GM21515 (cell line): ENCODE measurements at regions not wholly inside any gene's neighbourhood (a gene's known extent, or its start where the extent isn't known, plus 50 kb on each side); places are given as distances from the start of the nearest gene placed in this dataset.

Experiments
- ATAC-seq: cut with Tn5 transposase; IDR thresholded peaks from one replicate; pipeline ENCODE4 v1.9.1; 2021; ENCODE audit not compliant: unreplicated experiment

DNA sequence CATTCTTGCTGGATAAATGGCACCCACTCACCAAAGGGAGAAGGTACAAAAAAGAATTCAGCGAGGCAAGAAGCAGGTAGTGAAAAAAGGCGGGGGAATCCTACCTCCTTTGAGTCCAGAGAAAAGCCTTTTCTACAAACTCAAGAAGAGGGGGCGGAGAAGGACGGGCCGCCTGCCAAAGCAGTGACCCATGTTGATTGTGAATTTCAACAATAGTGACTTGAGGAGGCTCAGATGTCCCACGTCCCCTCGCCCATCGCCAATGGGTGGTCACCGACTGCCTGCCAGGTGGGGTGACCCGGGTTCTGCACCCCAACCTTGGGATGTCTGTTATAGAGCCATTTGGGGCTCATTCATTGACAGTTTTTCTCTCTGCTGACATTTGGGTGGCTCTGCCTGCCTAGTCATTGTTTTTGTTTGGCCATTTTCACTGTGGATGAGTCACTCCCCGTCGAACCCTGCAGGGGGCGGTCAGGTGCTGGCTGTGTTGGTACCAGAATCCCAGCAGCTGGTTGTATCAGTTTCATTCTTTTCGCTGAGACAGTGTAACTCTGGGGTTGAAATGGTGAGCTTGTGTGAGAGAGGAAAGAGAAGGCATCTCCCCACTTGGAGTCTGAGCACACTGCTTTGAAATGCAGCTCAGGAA is 163.4 kb upstream of the NCAM1 start:
- peak; percentile 81 for ATAC-seq

DNA sequence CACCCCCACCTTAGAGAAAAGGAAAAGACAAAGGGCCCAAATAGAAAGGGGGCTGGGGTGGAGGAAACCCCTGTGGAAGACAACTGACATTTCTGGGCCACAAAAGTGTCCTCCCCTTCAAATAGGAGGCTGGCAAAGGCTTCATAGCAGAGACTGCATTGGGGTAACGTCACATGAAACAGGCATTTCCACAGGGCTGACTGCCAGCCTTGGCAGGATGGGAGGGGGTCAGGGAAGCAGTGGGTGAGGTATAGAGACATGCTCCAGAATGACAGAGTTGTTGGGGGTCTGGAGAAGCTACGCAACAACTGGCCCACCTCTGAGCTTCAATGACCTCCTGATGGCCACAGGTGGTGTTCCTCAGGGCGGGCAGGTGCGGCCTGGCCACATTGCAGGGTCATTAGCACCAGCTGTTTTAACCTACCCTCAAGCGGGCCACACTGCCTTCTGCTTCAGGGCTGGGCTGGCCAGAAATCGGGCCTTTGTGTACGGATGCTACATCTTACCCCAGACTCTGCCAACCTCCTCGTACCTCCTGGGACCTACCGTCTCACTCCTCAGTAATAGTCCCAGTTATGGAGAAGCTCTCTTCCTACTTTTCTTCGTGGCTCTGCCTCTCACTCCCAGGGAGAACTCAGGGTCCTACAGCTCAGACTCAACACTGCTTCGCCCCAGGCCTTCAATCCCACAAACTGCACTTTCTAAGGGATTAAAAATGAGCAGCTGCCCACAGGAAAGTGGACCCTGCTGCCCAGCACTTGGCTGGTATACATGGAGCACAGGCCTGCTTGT is 160.0 kb upstream of the NCAM1 start:
- ATAC-seq = no peak

DNA sequence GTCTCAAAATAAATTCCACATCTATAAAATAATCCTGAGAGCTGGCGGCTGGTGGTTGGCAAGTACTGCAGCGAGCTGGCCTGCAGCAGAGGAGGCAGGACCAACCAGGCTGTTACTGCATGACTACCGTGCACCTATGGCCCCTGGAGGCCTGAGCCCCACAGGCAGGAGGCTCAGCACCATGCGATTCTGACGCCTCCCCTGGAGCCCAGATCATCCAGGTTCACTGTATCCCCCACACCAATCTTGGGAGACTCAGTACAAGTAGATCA is 159.5 kb upstream of the NCAM1 start:
- ATAC-seq = no peak

DNA sequence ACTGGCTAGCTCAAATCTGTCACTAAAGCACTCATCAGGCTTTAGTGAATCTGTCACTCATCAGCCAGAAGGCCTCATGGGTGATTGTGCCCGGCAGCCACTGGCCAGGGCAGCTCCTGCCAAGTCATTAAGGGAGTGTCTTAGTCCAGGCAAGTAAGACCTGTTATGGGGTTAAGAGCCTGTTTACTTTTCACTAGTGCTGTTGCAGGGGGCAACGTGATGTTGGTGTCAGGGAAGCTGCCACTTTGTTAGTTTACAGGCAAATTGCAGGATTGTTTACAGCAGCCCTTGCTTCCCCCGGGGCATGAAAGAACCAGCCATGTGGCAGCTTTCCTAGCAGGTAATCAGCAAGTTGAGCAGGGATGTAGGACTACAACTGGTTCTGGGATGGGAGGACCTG is 155.6 kb upstream of the NCAM1 start:
- no peak for ATAC-seq

DNA sequence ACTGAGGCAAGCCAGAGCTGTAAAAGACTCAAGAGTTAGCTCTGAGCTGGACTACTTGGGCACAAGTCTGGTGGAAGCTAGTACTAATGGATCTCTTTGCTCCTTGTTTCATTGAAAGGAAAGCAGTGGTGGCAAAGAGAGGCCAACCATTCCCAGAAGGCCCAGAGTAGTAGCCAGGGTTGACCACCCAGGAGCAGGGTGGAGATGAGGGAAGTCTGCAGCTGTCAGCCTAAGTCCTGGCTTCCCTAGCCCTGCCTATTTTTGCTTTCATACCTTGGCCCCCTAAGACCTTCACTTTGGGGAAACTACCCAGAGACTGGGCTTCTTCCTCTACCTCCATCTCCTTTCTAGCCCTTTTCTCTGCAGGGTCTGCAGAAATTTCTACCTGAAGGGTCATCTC is 155.0 kb upstream of the NCAM1 start:
- ATAC-seq = no peak

DNA sequence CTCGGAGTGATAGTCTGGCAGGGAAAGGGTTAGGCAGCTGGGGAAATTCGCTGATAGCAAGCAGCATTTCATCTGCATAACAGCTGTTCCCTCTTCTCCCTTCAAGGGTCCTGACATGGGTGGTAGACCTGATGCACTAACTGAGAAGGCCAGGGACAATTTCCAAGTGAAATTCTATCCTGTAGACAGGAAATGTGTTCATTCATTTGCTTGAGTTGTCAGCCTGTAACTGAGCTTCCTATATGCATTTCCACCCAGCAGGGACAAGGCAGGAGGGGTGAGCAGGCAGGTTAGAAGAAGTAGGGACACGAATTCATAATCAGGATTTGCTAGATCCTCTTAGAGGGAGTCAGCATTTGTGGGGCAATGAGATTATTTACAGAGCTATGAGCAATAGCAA is 154.3 kb upstream of the NCAM1 start:
- no peak for ATAC-seq

DNA sequence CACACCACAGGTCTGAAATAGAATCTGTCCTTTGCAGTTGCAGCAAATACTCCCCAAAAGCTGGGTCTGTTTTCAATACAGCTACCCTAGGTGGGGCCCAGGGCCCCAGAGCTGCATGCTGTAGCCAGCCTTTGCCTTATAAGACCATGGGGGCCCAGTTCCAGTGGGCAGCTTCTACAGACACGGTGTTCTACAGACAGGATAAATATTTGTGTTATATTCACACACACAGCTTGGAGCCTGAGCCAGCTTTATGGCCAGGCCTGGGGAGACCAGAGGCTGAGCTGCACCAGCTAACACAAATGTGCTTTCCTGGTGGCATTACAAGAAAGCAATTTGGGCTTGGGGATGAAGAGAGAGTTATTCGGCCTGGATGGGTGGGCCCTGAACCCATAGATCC is 151.8 kb upstream of the NCAM1 start:
- no peak for ATAC-seq

DNA sequence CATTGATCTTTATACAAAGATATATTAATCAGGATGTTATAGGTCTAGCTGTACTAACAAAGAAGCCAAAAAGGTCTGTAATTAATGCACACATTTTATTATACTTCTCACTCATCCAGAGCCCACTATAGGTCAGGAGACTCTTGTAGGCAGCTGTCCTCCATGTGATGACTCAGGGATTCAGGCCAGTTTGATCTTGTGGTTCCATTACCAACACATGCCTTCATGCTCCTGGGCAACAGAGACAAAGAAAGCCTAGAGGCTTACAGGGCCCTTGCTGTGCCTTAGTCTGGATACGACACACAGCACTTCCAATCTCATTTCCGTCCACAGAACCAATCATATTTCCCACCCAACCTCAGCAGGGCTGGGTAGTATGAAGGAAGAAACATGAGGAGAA is 150.3 kb upstream of the NCAM1 start:
- no peak for ATAC-seq

DNA sequence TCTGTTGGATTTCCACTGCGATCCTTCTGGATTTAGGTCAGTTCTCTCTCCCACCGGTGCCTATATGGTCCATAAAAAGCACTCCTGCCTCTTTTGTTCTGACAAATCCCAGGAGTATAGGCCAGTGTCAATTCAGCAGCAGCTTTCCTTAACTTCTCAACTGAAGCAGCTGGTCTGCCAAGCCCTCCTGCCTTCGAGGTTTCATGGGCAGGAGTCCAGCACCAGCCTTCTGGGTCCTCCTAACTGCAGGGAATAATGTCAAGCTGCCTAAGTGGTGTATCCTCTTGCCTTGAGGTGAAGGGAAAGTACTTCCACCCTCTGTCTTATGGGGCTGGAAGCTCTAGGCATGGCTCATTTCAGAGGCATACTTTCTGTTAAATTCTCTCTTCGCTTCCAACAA is 149.4 kb upstream of the NCAM1 start:
- ATAC-seq = no peak

DNA sequence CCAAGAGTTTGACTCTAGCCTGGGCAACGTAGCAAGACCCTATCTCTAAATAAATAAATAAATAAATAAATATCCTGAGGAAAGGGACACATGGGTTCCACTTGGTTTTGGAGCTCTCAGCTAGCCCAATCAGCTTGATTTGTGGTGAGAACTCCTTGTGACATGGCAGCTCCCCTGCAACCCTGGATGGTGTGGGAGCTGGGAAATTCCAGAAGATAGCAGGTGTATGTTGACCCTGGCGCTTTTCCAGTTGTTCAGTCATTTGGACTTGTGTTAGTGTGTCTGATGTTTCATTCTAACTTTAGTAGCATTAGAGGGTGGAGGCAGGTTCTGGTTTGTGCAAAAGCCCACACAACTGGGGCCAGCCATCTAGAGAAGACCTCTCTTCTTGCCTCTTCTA is 148.5 kb upstream of the NCAM1 start:
- ATAC-seq = no peak

DNA sequence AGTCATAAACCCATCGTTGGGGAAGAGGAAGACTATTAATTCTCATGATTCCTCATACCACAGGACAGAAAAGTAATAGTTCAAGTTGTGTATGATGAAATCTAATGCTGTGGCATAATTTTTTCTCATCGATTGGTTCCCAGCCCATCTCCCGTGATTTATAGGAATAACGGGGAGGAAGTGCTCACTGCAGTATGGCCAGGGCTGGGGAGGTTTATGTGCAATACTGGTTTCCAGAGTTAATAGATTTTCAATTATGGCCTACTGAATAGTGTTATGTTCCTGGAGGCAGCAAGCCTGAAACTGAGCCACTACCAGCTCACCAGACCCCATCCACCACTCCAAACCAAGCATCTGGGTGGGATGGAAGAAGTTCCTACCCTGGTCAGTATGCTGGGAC is 147.1 kb upstream of the NCAM1 start:
- ATAC-seq = no peak

DNA sequence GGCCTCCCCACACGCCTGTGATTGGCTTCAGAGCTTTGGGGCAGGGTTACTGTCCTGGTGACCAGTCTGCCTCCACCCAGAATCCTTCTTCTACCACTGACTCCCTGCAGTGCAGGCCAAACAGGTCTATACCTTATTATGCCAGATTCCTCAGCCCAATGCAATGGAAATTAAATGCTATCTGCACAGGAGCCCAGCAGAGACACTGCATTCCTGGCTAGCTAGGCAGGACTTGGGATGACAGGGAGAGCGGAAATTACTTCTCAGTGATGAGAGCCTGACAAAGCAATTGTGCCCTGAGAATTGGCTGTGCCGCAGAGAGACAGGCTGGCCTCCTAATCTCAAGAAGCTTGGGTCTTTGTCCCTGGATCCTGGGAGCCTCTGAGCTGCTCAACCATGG is 143.8 kb upstream of the NCAM1 start:
- ATAC-seq = no peak

DNA sequence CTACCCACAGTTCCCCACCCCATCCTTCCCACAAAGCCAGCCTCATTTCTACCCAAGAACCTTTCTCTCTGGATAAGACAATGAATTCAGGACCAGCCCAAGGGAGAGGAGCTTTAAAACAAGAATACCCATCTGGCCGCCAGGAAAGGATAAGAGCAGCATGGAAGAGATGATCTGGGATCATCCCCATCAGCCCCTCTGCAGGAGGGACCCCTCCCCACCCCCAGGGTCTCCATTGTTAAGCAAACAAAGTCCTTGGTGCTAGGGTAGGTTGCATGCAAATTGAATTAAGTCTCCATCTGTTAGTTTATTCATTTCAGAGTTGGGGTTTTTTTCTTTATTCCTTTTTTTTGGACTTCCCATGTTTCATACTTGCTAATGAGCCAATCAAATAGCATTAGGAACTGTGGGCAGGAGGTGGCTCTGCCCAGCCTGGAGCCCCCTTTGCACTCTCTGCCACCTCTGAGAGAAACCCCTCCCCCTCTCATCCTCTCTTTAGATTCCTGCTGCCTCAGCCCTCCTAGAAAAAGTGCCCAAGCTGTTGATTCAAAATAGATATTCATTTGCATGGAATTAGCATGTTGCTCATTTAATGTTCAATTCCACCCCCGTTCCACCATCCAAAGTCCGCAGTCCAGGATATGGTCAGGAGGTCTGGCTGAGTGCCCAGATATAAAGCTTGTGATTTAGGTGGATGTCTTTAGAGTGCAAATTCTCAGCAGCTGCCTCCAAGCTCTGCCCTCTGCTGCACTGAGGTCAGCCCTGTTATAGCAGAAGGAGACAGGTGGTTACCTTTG is 138.5 kb upstream of the NCAM1 start:
- ATAC-seq = no peak

DNA sequence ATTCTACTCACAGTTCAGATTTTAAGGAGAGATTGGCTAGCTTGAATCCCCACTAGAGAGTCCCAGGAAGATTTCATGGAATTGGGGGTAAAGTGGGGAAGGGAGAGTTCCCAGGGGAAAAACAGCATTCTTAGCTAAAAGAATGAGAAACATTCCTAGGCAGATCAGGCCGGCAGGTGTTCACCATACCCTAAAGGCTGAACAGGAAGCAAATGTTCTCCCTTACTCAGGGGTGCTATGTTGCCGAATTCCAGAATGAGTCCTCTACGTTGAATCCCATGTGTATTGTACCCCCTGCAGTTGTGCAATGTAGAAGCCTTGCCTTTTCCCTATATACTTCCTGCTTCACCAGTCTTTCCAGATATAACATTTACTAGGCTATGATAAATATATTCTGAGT is 135.2 kb upstream of the NCAM1 start:
- no peak for ATAC-seq

DNA sequence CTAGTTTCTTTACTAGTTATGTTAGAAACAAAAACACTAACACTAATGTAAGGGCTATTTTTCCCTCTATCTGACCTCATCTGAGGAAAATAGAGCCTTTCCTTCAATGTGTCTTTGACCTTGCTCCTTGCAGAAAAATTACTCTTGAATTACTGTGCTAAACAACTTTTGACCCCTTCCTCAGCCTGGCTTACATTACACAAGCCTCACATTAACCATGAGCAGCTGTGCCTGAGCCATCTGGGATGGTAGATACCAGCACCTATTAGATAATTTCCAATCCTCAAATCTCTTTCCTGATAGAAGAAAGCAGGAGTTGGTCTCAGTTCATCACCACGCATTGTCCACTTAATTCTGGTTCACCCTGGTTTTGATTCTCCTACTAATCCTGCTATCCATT is 134.4 kb upstream of the NCAM1 start:
- no peak for ATAC-seq

DNA sequence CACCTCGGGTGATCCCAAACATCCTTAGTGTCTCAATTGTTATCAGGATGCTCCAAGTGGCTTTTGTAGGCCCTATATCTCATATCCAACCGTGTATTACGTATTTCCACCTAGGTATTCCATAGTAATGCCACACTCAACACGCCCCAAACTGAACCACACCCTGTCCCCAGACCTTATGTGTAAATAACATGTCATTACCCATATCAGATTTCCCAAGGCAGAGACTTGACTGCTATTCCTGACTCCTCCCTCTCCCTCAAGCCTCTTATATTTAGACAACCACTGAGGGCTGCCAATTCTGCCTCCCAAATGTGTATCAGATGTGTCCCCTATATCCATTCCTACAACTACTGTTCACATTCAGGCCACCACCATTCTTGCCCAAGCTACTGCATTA is 132.8 kb upstream of the NCAM1 start:
- no peak for ATAC-seq

DNA sequence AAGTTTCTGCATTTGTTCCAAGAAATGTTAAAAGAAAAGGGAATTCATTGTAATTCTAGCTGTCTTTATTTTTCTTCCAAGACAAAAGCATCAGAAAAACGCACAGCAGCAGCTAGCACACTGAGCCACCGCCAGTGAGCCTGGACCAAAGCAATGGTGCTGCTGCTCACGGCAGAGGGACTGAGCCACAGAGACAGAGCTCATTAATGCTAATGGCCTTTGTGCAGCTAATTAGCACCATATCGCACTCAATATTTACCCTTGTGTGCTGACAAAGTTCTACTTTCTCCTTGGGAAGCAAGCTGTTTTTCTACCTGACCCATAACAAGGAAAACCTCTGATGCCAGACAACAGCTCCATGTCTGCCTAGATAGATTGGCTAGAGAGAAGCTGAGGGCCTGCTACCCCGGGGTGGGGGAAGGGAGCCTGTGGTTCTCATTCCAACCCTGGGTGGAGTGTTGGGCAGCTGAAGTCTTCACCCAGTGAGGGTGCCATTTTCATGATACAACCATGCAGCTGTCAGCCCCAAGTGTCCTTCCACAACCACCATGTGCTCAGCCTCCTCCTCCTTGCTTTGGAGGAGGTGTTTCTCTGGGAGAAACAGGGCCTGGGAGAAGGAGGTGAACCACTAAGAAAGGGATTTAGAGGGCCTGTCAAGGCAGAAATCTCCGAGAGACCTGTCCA is 131.1 kb upstream of the NCAM1 start:
- ATAC-seq = no peak

DNA sequence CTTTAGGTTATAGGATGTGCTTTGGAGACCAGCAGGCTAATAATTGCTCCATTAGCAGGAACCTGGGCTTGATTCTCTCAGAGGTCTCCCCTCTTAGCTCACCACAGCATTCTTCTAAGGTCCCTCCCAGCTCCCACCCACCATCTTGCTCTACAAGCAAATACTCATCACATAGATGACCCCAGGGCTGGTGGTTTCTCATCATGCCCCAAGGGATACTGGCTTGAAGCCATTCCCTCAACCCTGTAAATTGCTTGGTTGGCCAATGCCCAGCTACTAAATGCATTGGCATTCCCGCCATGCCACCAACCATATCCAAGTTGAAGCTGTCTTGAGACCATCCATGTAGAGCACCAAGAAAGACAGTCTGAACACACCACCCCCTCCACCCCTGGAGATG is 130.2 kb upstream of the NCAM1 start:
- ATAC-seq = no peak

DNA sequence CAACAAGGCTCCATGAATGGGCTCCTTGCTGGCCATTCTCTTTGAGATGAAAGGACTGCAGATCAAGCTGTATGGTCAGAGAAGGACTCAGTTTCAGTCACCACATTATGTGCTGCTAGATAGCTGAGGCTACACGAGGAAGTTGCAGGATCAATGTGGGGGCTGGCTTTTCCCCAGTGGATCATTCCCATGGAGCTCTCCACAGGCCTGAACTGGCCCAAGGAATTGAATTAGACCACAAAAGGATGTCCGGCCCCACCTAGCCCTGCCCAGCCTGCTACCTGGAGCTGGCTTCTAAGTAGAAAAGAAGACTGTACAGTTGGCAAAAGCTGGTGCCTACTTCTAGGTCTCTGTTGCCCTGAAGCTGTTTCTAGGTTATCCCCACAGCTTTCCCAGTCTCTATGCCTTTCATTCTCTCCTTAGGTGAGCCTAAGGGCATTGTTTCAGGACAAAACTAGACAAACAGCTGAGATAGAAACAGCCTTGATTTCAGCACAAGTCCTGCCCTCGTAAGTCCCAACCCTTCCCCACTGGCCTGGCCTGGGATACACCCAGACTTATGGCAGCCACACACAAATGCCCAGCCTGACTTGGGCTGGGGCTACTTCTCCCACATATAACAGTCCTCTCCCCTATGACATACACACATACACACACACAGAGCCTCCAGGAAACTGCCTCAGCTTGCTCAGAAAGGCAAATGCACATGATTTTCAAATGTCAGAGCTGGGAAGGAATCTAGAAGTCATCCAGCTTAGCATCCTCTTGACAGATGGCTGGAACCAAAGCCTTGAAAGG is 129.1 kb upstream of the NCAM1 start:
- no peak for ATAC-seq

DNA sequence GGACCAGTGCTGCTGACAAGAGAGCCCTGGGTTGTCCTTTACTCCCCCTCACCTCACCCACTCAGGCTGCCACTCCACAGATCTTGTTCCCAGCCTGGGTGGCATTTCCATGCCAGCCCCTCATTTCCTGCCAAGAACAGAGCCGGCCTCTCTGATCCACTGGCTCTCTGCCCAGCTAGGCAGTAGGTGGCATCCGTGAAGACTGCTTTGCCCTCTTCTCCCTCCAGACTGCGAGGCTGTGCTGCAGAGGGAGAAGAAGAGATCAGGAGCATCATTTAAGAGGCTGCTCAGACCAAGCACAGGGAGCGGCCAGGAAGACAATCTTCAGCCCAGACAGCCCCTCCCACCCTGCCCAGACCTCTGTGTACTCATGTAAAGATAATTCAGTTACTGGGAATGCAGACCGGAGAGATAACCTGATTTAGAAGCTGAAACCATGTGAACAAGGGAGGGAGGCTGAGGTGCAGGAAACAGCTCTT is 126.9 kb upstream of the NCAM1 start:
- no peak for ATAC-seq
